Heart left ventricle (tissue), 13 donors: ENCODE measurements at regions not wholly inside any gene's neighbourhood (a gene's known extent, or its start where the extent isn't known, plus 50 kb on each side); places are given as distances from the start of the nearest gene placed in this dataset.

Source experiments
- POLR2A ChIP-seq, 2 donors: fragments of 450-650 bp; IDR thresholded peaks; one replicate each; pipeline ENCODE4 v1.6.1; 2017; ENCODE audit warnings: antibody characterized with exemption in 2 of 2, mild to moderate bottlenecking in 2 of 2, moderate library complexity in 2 of 2
- TF ChIP-seq, protein P1 (sequence below), 12 donors: fragments of 200-600 bp; sonication (generic) in 4 of 12; IDR thresholded peaks; one replicate each; pipeline versions ENCODE4 v1.5.0 to v1.8.0; 2018 to 2022; ENCODE audit warnings: antibody characterized with exemption in 12 of 12, mild to moderate bottlenecking in 5 of 12
- donor health status: ischemic (EF 13 %, LVEDD 7.1; RV severe dilation, severe dysfunction).
- donor health status: DM: no; HTN: yes; CAD: no.
- donor health status: DM: no; HTN: no; CAD: no.
- donor health status: ischemic (EF 25% LVEDD 6.9; RV normal size, moderate dysfunction).
- donor health status: ischemic (EF 25% LVEDD 5.7; RV mildly dilated, moderate dysfunction).
- donor health status: ischemic (EF 35%, LVEDD 5.7; RV mildly dilated, moderate dysfunction).
- donor health status: nonischemic (EF 11% LVEDD 7.7; RV severe dilation, severe dysfunction).
- donor health status: DM: yes; HTN: yes; CAD: no.
- donor health status: PGD.
- donor health status: ischemic (EF 29% LVEDD 5.4; RV normal size, mild dysfunction).
- donor health status: nonischemic (EF 23%, LVEDD 6.1; RV moderate dilation, normal function).

DNA sequence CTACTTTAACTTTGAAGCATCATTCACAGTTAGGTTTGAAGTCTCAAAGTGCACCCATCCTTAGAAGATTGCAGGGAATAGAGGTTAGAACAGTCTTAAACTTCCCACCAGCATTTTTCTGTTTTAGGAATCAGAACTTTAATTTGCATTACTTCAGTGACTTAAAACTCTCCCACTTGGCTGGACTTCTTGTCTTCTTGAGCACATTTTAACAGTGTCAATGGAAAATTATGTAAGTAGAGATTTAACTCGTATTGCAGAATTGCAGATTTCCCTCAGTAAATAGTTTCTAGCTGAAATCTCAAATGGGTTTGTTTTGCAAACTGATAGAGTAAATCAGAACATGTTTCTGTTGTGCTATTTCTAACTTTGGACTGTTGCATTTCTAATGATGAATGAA is 369.6 kb downstream of the OTOL1 start:
- TF ChIP-seq, protein P1, sequence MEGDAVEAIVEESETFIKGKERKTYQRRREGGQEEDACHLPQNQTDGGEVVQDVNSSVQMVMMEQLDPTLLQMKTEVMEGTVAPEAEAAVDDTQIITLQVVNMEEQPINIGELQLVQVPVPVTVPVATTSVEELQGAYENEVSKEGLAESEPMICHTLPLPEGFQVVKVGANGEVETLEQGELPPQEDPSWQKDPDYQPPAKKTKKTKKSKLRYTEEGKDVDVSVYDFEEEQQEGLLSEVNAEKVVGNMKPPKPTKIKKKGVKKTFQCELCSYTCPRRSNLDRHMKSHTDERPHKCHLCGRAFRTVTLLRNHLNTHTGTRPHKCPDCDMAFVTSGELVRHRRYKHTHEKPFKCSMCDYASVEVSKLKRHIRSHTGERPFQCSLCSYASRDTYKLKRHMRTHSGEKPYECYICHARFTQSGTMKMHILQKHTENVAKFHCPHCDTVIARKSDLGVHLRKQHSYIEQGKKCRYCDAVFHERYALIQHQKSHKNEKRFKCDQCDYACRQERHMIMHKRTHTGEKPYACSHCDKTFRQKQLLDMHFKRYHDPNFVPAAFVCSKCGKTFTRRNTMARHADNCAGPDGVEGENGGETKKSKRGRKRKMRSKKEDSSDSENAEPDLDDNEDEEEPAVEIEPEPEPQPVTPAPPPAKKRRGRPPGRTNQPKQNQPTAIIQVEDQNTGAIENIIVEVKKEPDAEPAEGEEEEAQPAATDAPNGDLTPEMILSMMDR (IDR thresholded peaks at IDR 0.05) = no peak
- no peak for TF ChIP-seq POLR2A (IDR thresholded peaks at IDR 0.05)
